ENCODE measurements at regions not wholly inside any gene's neighbourhood (a gene's known extent, or its start where the extent isn't known, plus 50 kb on each side); places are given as distances from the start of the nearest gene placed in this dataset.

DNA sequence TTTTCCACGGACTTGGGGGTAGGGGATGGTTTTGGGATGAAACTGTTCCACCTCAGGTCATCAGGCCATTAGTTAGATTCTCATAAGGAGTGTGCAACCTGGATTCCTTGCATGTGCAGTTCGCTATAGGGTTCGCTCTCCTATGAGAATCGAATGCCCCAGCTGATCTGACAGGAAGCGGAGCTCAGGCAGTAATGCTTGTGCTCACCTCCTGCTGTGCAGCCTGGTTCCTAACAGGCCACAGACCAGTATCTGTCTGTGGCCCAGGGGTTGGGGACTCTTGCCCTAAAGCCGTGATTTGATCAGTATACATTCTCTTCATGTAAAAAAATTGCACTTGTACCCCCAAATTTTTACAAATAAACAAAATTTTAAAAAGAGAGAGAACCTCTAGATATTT, 219.4 kb upstream of the CPNE8 start:
- FAIRE-seq = no peak

GRCh38 chr12:39123580-39124253, 218.3 kb upstream of the CPNE8 start:
- no peak for FAIRE-seq

GRCh38 chr12:39122562-39123204, 217.3 kb upstream of the CPNE8 start:
- FAIRE-seq = no peak

DNA sequence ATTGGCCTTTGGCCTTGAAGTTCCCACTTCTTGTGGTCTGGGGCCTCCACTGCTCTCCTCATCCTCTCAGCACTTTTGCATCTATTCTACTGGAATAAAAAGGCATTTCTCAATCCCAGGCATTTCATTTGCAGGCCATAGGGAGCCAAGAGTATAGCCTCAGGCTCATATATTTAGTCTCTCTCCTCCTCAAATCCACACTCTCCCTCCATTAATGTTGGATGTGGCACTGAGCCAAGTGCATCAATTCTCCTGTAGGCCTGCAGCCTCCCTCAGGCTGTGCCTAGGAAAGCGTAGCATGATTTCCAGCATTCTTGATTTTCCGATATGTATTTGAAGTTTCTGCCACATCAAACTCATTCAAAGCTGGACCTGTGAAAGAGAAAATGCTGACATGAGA, 211.5 kb upstream of the CPNE8 start:
- FAIRE-seq = no peak

- FAIRE-seq = no peak
Observed at GRCh38 chr12:39112064-39112463, 206.7 kb upstream of the CPNE8 start.

- no peak for FAIRE-seq
Observed at GRCh38 chr12:39105111-39105510, 199.7 kb upstream of the CPNE8 start.

DNA sequence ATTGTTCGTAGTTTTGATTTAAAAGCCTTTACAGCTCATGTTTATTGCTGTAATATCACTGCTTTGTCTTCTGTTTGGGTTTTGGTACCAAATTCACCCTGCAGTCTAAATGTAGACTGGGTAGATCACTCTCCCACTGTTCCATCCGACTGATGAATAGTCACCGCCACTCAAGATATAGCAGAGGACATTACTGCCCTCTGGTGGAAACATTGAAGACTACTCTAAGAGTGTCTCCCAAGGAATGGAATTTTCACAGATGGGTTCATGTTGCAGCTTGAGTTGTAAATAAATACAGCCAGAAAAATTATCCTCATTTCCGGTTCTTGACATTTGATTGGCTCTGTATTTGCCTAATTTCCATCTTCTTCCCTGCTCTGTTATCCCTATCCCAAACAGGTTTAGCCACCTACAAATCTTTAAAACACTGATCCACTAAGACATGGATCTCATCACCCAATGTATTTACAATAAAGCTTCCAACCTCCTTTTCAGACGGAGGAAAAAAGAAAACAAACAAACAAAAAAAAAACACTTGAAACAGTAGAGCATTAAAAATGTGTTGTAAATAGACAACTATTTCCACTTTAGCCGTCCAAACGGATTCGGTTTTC, 198.3 kb upstream of the CPNE8 start:
- peak; percentile 89 for FAIRE-seq

DNA sequence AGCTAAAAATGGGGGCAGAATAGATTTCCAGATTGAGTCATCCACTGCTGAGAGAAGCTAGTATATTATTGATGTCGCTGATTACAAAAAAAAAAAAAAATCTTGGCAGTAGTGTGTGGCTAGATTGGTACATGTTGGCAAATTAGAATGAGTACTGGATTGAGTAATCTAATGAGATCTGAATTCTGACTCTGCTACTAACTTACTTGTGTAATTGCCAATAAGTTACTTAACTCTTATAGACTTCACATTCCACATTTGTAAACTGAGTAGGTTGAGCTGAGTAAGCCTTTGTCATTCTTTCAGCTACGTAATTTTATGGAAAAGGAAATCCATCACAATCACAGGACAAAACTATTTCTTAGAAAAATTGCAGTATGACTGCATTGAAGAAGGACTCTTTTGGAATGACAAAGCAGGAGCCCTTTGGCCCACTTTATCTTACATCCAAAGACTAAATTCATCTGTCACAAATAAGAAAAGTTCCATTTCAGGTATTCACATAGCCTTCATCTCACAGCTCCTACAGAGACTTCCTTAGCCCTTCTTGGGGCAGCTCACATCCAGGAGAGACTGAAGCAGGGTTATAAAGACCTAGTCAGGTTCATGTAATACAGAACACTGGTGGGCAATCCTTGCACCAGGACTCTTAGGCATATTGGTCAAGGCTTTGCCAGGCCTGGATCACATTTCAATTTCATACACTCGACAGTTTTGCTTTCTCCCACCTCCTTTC, 197.3 kb upstream of the CPNE8 start:
- FAIRE-seq = no peak

DNA sequence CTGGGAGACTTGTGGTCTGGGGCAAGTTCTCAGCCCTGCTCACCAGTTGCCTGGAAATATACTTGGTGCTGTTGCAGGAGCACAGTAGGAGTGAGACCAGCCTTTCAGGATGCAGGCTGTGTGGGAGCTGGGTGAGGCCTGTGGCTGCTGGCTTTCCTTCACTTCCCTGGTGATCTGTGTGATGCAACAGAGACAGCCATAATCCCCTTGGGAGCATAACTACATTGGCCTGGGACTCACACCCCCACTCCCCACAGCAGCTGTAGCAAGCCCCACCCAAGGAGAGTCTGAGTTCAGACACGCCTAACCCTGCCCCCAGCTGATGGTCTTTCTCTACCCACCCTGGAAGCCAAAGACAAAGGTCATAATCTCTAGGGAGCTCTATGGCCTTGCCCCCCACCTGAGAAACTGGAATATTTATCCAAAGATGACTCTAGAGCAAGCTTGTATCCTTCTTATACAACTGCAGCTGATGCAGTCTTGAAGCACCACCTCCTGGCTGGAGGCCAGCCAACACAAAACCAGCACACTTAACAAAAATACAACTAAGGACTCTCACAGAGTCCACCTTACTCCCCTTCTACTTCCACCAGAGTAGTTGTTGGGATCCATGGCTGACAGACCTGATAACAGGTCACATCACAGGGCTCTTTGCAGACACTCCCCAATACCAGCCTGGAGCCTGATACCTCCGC, 190.4 kb upstream of the CPNE8 start:
- FAIRE-seq = no peak

GRCh38 chr12:39081910-39082309, 176.5 kb upstream of the CPNE8 start:
- no peak for FAIRE-seq

DNA sequence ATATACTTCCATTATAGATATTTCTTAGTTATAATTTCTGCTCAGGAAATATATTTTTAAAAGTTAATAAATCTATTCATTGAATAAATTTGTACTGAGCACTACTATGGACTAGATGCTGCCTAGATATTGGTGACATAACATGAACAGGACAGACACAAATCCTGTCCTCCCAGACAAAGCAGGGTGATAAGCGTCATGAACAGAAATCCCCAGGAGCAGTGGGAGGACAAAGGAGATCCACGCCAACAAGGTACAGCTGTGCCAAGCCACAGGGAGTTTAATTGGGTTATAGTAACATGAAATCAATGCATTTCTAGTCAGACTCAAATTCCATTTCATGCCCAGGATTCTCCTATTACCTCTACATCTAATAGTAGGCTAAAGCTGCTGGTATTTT, 171.8 kb upstream of the CPNE8 start:
- no peak for FAIRE-seq

DNA sequence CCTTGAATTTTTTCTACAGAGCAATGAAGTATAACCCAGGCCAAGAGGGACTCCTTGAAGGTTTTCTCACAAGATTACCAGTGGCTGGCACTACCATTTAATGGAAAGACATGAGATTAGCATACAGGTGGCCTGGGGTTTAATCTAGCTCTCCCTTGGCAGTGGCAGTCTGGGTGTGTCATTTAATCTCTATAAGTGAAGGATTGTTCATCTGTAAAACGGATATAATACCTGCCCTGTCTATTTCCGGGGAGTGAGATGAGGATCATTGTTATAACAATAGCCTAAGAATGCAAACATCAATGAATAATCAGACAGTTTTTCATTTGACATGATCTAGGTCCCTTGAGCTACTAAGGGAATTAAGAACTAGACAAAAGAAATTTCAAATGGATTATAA, 168.7 kb upstream of the CPNE8 start:
- FAIRE-seq = no peak

- FAIRE-seq = no peak
Observed at GRCh38 chr12:39072658-39073057, 167.3 kb upstream of the CPNE8 start.

- no peak for FAIRE-seq
Observed at GRCh38 chr12:39071611-39072010, 166.2 kb upstream of the CPNE8 start.

DNA sequence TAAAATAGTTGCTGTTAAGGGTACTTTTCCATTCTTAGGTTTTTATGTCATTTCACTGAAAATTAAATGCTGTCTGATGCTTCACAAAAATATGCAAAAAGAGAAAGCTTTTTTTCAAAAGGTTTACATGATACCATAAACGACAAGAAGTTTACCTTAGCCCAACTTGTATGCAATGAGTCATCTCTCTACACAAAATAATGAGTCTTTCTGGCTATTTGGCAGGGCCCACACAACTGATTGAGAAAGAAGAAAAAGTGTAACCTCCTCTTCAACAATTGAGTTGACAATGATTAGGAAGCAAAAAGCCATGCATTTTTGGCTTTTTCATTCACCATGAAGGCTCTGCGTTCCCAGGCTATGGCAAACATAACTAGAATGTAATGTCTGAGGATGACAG, 165.4 kb upstream of the CPNE8 start:
- no peak for FAIRE-seq

DNA sequence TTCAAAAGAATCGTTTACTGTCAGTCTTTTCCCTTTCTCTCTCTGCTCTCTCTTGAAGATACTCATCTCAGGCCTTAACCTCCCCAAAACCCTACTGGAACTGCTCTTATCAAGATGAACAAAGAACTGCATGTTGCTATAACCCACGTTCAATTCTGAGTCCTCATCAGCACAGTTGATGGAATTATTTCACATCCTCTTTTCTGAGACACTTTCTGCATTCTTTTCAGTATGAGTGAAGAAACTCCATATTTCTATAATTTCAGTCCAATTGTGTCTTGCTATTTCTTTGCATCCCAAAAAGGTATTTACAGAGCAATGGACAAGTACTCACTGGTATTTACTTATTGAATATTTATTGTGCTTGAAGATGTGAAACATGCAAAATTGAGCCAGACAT, 160.1 kb upstream of the CPNE8 start:
- no peak for FAIRE-seq

DNA sequence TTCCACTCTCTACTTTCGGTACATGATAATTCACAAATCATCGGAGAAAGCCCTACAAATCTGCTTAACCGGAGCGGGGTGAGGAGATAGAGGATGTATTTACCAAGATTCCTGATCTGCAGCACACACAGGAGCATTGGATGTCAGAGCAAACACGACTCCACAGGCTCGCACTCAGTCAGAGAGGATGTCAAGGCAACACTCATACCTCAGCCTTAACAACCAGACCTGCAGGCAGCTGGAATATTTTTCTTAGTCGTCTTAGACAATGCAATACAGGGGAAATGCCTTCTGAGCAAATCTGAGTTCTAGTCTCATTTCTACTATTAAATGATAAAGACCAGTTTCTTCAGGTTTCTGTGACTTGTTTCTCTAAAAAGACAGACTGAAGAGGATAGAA, 159.3 kb upstream of the CPNE8 start:
- FAIRE-seq = no peak

GRCh38 chr12:39062266-39062996, 157.0 kb upstream of the CPNE8 start:
- no peak for FAIRE-seq

GRCh38 chr12:39061576-39061975, 156.2 kb upstream of the CPNE8 start:
- FAIRE-seq = no peak

GRCh38 chr12:39048395-39048794, 143.0 kb upstream of the CPNE8 start:
- FAIRE-seq = no peak

- FAIRE-seq = no peak
Observed at GRCh38 chr12:39047539-39048262, 142.3 kb upstream of the CPNE8 start.

DNA sequence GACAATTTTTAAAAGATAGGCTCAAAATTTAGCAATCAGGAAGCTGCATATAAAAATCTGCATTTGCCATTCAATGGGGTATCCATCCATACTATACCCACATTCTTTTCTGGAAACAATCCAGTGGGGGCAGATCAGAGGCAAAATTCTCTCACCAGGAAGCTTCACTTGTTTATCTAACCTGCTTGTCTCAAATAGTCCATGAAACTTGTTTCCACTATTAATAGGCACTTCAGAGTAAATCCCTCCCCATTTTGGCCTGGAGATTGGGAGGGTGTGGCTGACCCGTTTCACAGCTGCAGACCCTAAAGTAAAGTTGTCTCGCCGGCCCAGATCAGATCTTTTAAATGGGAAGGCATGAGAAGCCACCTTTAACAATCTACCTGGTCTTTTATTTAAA, 139.4 kb upstream of the CPNE8 start:
- no peak for FAIRE-seq

Data from islet of Langerhans (tissue), 1 donor.